OCI-LY7 (cell line): ENCODE measurements at regions not wholly inside any gene's neighbourhood (a gene's known extent, or its start where the extent isn't known, plus 50 kb on each side); places are given as distances from the start of the nearest gene placed in this dataset.

Source experiments
- EZH2phosphoT487 ChIP-seq: fragments of 200-600 bp; sonication (generic); IDR thresholded peaks from 2 replicates; pipeline ENCODE4 v1.6.1; 2018; ENCODE audit warnings: low read depth, borderline replicate concordance, mild to moderate bottlenecking, mixed run types, antibody characterized with exemption, low read length, moderate library complexity, mixed read lengths
- TF ChIP-seq, protein P1 (sequence below): fragments of 200-600 bp; sonication (generic); conservative IDR thresholded peaks from 2 replicates; pipeline ENCODE4 v1.5.1; 2014; ENCODE audit warnings: mild to moderate bottlenecking, antibody characterized with exemption, low read length, moderate library complexity, mixed read lengths

DNA sequence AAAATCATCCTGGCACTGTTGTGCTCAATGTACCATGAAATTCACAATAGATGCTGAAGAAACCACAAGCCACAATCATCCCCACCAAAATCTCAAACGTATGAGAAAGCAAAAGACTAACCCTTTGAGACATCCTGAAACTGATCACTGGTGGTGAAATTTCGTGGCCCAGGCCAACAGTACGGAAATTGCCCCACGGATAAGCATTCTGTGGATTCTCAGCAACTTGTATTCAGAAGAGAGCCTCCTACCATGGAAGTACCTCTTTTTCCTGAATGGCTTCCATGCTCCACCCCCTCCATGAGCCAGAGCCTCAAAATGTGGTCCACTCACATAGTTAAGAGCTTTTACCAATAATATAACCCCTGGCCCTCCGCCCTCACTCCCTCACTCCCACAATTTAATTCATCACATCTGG is 163.9 kb upstream of the AUTS2 start:
- TF ChIP-seq, protein P1, sequence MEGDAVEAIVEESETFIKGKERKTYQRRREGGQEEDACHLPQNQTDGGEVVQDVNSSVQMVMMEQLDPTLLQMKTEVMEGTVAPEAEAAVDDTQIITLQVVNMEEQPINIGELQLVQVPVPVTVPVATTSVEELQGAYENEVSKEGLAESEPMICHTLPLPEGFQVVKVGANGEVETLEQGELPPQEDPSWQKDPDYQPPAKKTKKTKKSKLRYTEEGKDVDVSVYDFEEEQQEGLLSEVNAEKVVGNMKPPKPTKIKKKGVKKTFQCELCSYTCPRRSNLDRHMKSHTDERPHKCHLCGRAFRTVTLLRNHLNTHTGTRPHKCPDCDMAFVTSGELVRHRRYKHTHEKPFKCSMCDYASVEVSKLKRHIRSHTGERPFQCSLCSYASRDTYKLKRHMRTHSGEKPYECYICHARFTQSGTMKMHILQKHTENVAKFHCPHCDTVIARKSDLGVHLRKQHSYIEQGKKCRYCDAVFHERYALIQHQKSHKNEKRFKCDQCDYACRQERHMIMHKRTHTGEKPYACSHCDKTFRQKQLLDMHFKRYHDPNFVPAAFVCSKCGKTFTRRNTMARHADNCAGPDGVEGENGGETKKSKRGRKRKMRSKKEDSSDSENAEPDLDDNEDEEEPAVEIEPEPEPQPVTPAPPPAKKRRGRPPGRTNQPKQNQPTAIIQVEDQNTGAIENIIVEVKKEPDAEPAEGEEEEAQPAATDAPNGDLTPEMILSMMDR, result no peak
- TF ChIP-seq EZH2phosphoT487, result no peak
